ENCODE measurements at regions not wholly inside any gene's neighbourhood (a gene's known extent, or its start where the extent isn't known, plus 50 kb on each side); places are given as distances from the start of the nearest gene placed in this dataset.

DNA sequence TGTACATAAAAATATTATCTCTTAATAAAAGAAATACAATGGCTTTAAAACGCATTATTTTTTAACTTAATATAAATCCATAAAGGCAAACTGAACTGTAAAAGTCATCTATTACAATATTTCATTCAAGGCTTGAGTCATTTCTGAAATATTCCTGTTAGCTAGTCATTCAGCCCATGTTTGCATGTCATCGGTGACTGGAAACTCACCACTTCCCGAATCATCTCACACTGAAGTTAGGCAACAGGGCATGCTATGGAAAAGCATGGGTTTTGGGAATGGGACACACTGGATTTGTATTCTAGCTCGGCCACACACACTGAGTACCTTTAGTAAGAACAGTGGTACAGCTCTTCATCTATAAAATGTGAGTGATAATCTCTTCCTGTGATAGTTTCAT is 691.1 kb upstream of the C9orf72 start:
- H3K4me3 ChIP-seq (ENCODE audit: low read length): no peak overlapping the region
- H3K4me1 ChIP-seq (ENCODE audit: control insufficient read depth, low read length): no peaks in the 10 kb centered on the region
- no peaks in the 10 kb centered on the region for H3K9me2 ChIP-seq (replicated peaks; ENCODE audit: control insufficient read depth, low read length)
- no peaks in the 10 kb centered on the region for H3F3A ChIP-seq (ENCODE audit: control insufficient read depth, insufficient read depth)
- no peaks in the 10 kb centered on the region for H3K27me3 ChIP-seq (ENCODE audit: control insufficient read depth, low read length)
- no peak for TF ChIP-seq EZH2phosphoT487 (IDR thresholded peaks at IDR 0.05; ENCODE audit: borderline replicate concordance, low read length)
- TF ChIP-seq, protein P1, sequence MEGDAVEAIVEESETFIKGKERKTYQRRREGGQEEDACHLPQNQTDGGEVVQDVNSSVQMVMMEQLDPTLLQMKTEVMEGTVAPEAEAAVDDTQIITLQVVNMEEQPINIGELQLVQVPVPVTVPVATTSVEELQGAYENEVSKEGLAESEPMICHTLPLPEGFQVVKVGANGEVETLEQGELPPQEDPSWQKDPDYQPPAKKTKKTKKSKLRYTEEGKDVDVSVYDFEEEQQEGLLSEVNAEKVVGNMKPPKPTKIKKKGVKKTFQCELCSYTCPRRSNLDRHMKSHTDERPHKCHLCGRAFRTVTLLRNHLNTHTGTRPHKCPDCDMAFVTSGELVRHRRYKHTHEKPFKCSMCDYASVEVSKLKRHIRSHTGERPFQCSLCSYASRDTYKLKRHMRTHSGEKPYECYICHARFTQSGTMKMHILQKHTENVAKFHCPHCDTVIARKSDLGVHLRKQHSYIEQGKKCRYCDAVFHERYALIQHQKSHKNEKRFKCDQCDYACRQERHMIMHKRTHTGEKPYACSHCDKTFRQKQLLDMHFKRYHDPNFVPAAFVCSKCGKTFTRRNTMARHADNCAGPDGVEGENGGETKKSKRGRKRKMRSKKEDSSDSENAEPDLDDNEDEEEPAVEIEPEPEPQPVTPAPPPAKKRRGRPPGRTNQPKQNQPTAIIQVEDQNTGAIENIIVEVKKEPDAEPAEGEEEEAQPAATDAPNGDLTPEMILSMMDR (IDR thresholded peaks at IDR 0.05; ENCODE audit: low read depth, low read length, poor library complexity, severe bottlenecking): no peak
- H3K27ac ChIP-seq (ENCODE audit: low read depth, low read length): no peak overlapping the region
- H3K9me3 ChIP-seq (ENCODE audit: control insufficient read depth, insufficient read depth, low read length): no peaks in the 10 kb centered on the region
- H4K20me1 ChIP-seq (ENCODE audit: control insufficient read depth, insufficient read depth, low read depth, low read length): no peaks in the 10 kb centered on the region
- no peaks in the 10 kb centered on the region for H3K79me2 ChIP-seq (ENCODE audit: control insufficient read depth, low read length)
- no peak overlapping the region for H3K4me2 ChIP-seq (ENCODE audit: low read length)
- no peaks in the 10 kb centered on the region for H3K36me3 ChIP-seq (ENCODE audit: control insufficient read depth, low read length)

DNA sequence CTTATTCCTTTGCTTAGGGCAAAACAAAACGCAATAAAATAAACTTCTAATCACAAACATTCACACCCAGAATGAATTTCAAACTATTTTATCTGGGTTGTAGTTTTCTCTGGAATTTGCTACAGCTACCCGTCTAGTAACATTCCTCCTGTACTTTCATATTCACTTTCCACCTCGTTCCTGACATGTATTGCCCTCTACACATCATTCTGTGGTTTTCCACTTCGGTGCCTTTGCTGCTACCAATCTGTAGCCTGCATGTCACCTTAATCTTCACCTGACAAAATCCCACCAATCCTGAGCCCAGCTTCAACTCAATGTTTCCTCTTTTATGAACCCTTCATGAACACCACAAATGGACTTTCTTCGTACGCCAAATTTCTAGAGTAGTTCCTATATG is 694.1 kb upstream of the C9orf72 start:
- no peaks in the 10 kb centered on the region for H3K9me2 ChIP-seq (replicated peaks; ENCODE audit: control insufficient read depth, low read length)
- H3K4me1 ChIP-seq (ENCODE audit: control insufficient read depth, low read length): no peaks in the 10 kb centered on the region
- no peak overlapping the region for H3K4me2 ChIP-seq (ENCODE audit: low read length)
- H3K9me3 ChIP-seq (ENCODE audit: control insufficient read depth, insufficient read depth, low read length): no peaks in the 10 kb centered on the region
- H4K20me1 ChIP-seq (ENCODE audit: control insufficient read depth, insufficient read depth, low read depth, low read length): no peaks in the 10 kb centered on the region
- no peaks in the 10 kb centered on the region for H3F3A ChIP-seq (ENCODE audit: control insufficient read depth, insufficient read depth)
- no peaks in the 10 kb centered on the region for H3K27me3 ChIP-seq (ENCODE audit: control insufficient read depth, low read length)
- no peaks in the 10 kb centered on the region for H3K79me2 ChIP-seq (ENCODE audit: control insufficient read depth, low read length)
- no peak overlapping the region for H3K27ac ChIP-seq (ENCODE audit: low read depth, low read length)
- H3K36me3 ChIP-seq (ENCODE audit: control insufficient read depth, low read length): no peaks in the 10 kb centered on the region
- H3K4me3 ChIP-seq (ENCODE audit: low read length): no peak overlapping the region
- TF ChIP-seq, protein P1 (IDR thresholded peaks at IDR 0.05; ENCODE audit: low read depth, low read length, poor library complexity, severe bottlenecking): no peak
- no peak for TF ChIP-seq EZH2phosphoT487 (IDR thresholded peaks at IDR 0.05; ENCODE audit: borderline replicate concordance, low read length)

DNA sequence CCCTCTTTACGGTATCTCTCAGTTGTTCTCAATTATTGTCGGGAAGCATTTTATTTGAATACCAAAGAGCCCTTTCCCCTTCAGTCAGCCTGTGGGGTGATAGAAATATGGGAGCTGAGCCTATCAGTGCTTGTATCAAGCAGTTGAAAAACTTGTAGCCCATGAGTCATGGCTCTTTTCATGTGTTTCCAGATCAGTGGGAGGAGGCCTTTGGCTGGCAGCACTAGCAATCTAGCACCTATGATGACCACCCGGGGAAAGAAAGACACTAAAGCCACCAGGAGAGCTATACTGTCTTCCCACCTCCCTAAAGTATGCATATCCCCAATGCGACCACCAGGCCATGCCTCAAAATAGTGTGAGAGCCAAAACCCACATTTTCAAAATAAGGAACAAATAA is 696.9 kb upstream of the C9orf72 start:
- H3K27ac ChIP-seq (ENCODE audit: low read depth, low read length): no peak overlapping the region
- no peak overlapping the region for H3K4me2 ChIP-seq (ENCODE audit: low read length)
- no peak overlapping the region for H3K4me3 ChIP-seq (ENCODE audit: low read length)
- H4K20me1 ChIP-seq (ENCODE audit: control insufficient read depth, insufficient read depth, low read depth, low read length): no peaks in the 10 kb centered on the region
- no peaks in the 10 kb centered on the region for H3K27me3 ChIP-seq (ENCODE audit: control insufficient read depth, low read length)
- no peaks in the 10 kb centered on the region for H3K4me1 ChIP-seq (ENCODE audit: control insufficient read depth, low read length)
- TF ChIP-seq, protein P1 (IDR thresholded peaks at IDR 0.05; ENCODE audit: low read depth, low read length, poor library complexity, severe bottlenecking): no peak
- no peak for TF ChIP-seq EZH2phosphoT487 (IDR thresholded peaks at IDR 0.05; ENCODE audit: borderline replicate concordance, low read length)
- H3K9me3 ChIP-seq (ENCODE audit: control insufficient read depth, insufficient read depth, low read length): no peaks in the 10 kb centered on the region
- H3F3A ChIP-seq (ENCODE audit: control insufficient read depth, insufficient read depth): no peaks in the 10 kb centered on the region
- no peaks in the 10 kb centered on the region for H3K79me2 ChIP-seq (ENCODE audit: control insufficient read depth, low read length)
- no peaks in the 10 kb centered on the region for H3K9me2 ChIP-seq (replicated peaks; ENCODE audit: control insufficient read depth, low read length)
- H3K36me3 ChIP-seq (ENCODE audit: control insufficient read depth, low read length): no peaks in the 10 kb centered on the region

DNA sequence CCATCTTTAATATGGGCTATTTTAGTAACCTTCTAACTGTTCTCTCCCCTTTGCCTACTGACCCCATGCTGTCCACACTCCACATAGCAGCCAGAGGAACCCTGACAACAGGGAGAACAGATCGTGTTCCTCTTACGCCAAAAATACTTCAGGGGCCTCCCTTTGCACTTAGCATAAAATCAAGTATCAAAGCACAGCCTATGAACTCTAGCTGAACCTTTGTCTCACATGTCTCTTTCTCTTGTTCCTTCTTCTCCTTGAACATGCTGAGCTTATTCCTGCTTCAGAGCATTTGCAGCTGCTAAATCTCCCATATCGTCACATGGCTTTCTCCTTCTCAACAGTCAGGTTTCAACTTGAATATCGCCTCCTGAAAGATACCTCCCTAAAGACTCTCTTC is 698.8 kb upstream of the C9orf72 start:
- no peak for TF ChIP-seq EZH2phosphoT487 (IDR thresholded peaks at IDR 0.05; ENCODE audit: borderline replicate concordance, low read length)
- TF ChIP-seq, protein P1 (IDR thresholded peaks at IDR 0.05; ENCODE audit: low read depth, low read length, poor library complexity, severe bottlenecking): no peak
- no peaks in the 10 kb centered on the region for H3F3A ChIP-seq (ENCODE audit: control insufficient read depth, insufficient read depth)
- no peaks in the 10 kb centered on the region for H3K27me3 ChIP-seq (ENCODE audit: control insufficient read depth, low read length)
- H3K4me2 ChIP-seq (ENCODE audit: low read length): no peak overlapping the region
- H4K20me1 ChIP-seq (ENCODE audit: control insufficient read depth, insufficient read depth, low read depth, low read length): no peaks in the 10 kb centered on the region
- no peaks in the 10 kb centered on the region for H3K36me3 ChIP-seq (ENCODE audit: control insufficient read depth, low read length)
- no peak overlapping the region for H3K27ac ChIP-seq (ENCODE audit: low read depth, low read length)
- H3K4me1 ChIP-seq (ENCODE audit: control insufficient read depth, low read length): no peaks in the 10 kb centered on the region
- H3K9me3 ChIP-seq (ENCODE audit: control insufficient read depth, insufficient read depth, low read length): no peaks in the 10 kb centered on the region
- no peaks in the 10 kb centered on the region for H3K9me2 ChIP-seq (replicated peaks; ENCODE audit: control insufficient read depth, low read length)
- H3K4me3 ChIP-seq (ENCODE audit: low read length): no peak overlapping the region
- no peaks in the 10 kb centered on the region for H3K79me2 ChIP-seq (ENCODE audit: control insufficient read depth, low read length)

Data from DOHH2 (cell line).